ENCODE measurements at regions not wholly inside any gene's neighbourhood (a gene's known extent, or its start where the extent isn't known, plus 50 kb on each side); places are given as distances from the start of the nearest gene placed in this dataset.
A peak's percentile ranks its signal among the peaks of the same experiment; 100 is the strongest.

- Histone ChIP-seq H3K36me3 (ENCODE audit: control insufficient read depth, low read length) (no peaks in the 10 kb centered on the region), H3K9me3 (ENCODE audit: control insufficient read depth, insufficient read depth, low read length) (no peaks in the 10 kb centered on the region), H3K27me3 (ENCODE audit: control insufficient read depth, low read length) (no peaks in the 10 kb centered on the region), H3K79me2 (ENCODE audit: control insufficient read depth, low read length) (no peaks in the 10 kb centered on the region), H3K4me3 (ENCODE audit: low read length) (no peak overlapping the region), H3K9me2 (replicated peaks; ENCODE audit: control insufficient read depth, low read length) (no peaks in the 10 kb centered on the region), H3F3A (ENCODE audit: control insufficient read depth, insufficient read depth) (no peaks in the 10 kb centered on the region), H3K4me2 (ENCODE audit: low read length) (no peak overlapping the region), H3K27ac (ENCODE audit: low read depth, low read length) (no peak overlapping the region), H3K4me1 (ENCODE audit: control insufficient read depth, low read length) (no peaks in the 10 kb centered on the region), H4K20me1 (ENCODE audit: control insufficient read depth, insufficient read depth, low read depth, low read length) (no peaks in the 10 kb centered on the region)
- TF ChIP-seq CTCF (IDR thresholded peaks at IDR 0.05; ENCODE audit: low read depth, low read length, poor library complexity, severe bottlenecking) (peak; percentile 59), EZH2phosphoT487 (IDR thresholded peaks at IDR 0.05; ENCODE audit: borderline replicate concordance, low read length) (no peak)
Measured at GRCh38 chr5:32942225-32942989, 231.3 kb downstream of the NPR3 start.

- Histone ChIP-seq H3K9me2 (replicated peaks; ENCODE audit: control insufficient read depth, low read length) (no peaks in the 10 kb centered on the region), H3K27me3 (ENCODE audit: control insufficient read depth, low read length) (no peaks in the 10 kb centered on the region), H3K4me3 (ENCODE audit: low read length) (no peak overlapping the region), H3K4me1 (ENCODE audit: control insufficient read depth, low read length) (no peaks in the 10 kb centered on the region), H4K20me1 (ENCODE audit: control insufficient read depth, insufficient read depth, low read depth, low read length) (no peaks in the 10 kb centered on the region), H3K9me3 (ENCODE audit: control insufficient read depth, insufficient read depth, low read length) (no peaks in the 10 kb centered on the region), H3K4me2 (ENCODE audit: low read length) (no peak overlapping the region), H3K36me3 (ENCODE audit: control insufficient read depth, low read length) (no peaks in the 10 kb centered on the region), H3K79me2 (ENCODE audit: control insufficient read depth, low read length) (no peaks in the 10 kb centered on the region), H3K27ac (ENCODE audit: low read depth, low read length) (no peak overlapping the region), H3F3A (ENCODE audit: control insufficient read depth, insufficient read depth) (no peaks in the 10 kb centered on the region)
- TF ChIP-seq CTCF (IDR thresholded peaks at IDR 0.05; ENCODE audit: low read depth, low read length, poor library complexity, severe bottlenecking), result no peak
- no peak for TF ChIP-seq EZH2phosphoT487 (IDR thresholded peaks at IDR 0.05; ENCODE audit: borderline replicate concordance, low read length)
Measured at GRCh38 chr5:32949286-32949970, 238.3 kb downstream of the NPR3 start.

- no peak overlapping the region for H3K4me3 ChIP-seq (ENCODE audit: low read length)
- no peaks in the 10 kb centered on the region for H4K20me1 ChIP-seq (ENCODE audit: control insufficient read depth, insufficient read depth, low read depth, low read length)
- no peaks in the 10 kb centered on the region for H3F3A ChIP-seq (ENCODE audit: control insufficient read depth, insufficient read depth)
- H3K27ac ChIP-seq (ENCODE audit: low read depth, low read length), result no peak overlapping the region
- H3K27me3 ChIP-seq (ENCODE audit: control insufficient read depth, low read length), result no peaks in the 10 kb centered on the region
- no peaks in the 10 kb centered on the region for H3K79me2 ChIP-seq (ENCODE audit: control insufficient read depth, low read length)
- H3K9me3 ChIP-seq (ENCODE audit: control insufficient read depth, insufficient read depth, low read length), result no peaks in the 10 kb centered on the region
- H3K4me2 ChIP-seq (ENCODE audit: low read length), result no peak overlapping the region
- TF ChIP-seq EZH2phosphoT487 (IDR thresholded peaks at IDR 0.05; ENCODE audit: borderline replicate concordance, low read length) (no peak), CTCF (IDR thresholded peaks at IDR 0.05; ENCODE audit: low read depth, low read length, poor library complexity, severe bottlenecking) (no peak)
- no peaks in the 10 kb centered on the region for H3K9me2 ChIP-seq (replicated peaks; ENCODE audit: control insufficient read depth, low read length)
- H3K36me3 ChIP-seq (ENCODE audit: control insufficient read depth, low read length), result no peaks in the 10 kb centered on the region
- no peaks in the 10 kb centered on the region for H3K4me1 ChIP-seq (ENCODE audit: control insufficient read depth, low read length)
Measured at GRCh38 chr5:32951003-32951402, 239.9 kb downstream of the NPR3 start.

Measured in DOHH2 (cell line).